G401.6 (cell line): ENCODE measurements at regions not wholly inside any gene's neighbourhood (a gene's known extent, or its start where the extent isn't known, plus 50 kb on each side); places are given as distances from the start of the nearest gene placed in this dataset.
"Not testable (repeated sequence)": the region's sequence is repeated elsewhere in the genome, so short reads cannot be mapped to it uniquely, and the experiment has no call there.

ENCODE experiments used
- FAIRE-seq: peaks from 2 replicates; lab custom pipeline; 2012; peaks lifted over from hg19 to GRCh38; lab: Jason Lieb, UNC

GRCh38 chr1:29603622-29604021 lies 367.3 kb downstream of the PTPRU start:
- FAIRE-seq, result no peak

GRCh38 chr1:29602203-29602602 lies 365.9 kb downstream of the PTPRU start:
- FAIRE-seq, result no peak

GRCh38 chr1:29601021-29601420 lies 364.7 kb downstream of the PTPRU start:
- no peak for FAIRE-seq

- no peak for FAIRE-seq
Observed at GRCh38 chr1:29599826-29600225, 363.5 kb downstream of the PTPRU start.

GRCh38 chr1:29599071-29599470 lies 362.7 kb downstream of the PTPRU start:
- no peak for FAIRE-seq

- no peak for FAIRE-seq
Observed at GRCh38 chr1:29597861-29598260, 361.5 kb downstream of the PTPRU start.

GRCh38 chr1:29593601-29594382 lies 357.5 kb downstream of the PTPRU start:
- no peak for FAIRE-seq

GRCh38 chr1:29592731-29593130 lies 356.4 kb downstream of the PTPRU start:
- no peak for FAIRE-seq

- FAIRE-seq, result no peak
Observed at GRCh38 chr1:29592261-29592615, 355.9 kb downstream of the PTPRU start.

GRCh38 chr1:29591601-29592260 lies 355.4 kb downstream of the PTPRU start:
- no peak for FAIRE-seq

GRCh38 chr1:29590583-29591565 lies 354.6 kb downstream of the PTPRU start:
- FAIRE-seq, result no peak

GRCh38 chr1:29589716-29590115 lies 353.4 kb downstream of the PTPRU start:
- not testable (repeated sequence) for FAIRE-seq

- no peak for FAIRE-seq
Observed at GRCh38 chr1:29586991-29587745, 350.8 kb downstream of the PTPRU start.

- no peak for FAIRE-seq
Observed at GRCh38 chr1:29586215-29586614, 349.9 kb downstream of the PTPRU start.

GRCh38 chr1:29585656-29586055 lies 349.3 kb downstream of the PTPRU start:
- no peak for FAIRE-seq

- FAIRE-seq, result no peak
Observed at GRCh38 chr1:29585201-29585600, 348.9 kb downstream of the PTPRU start.

GRCh38 chr1:29584776-29585175 lies 348.5 kb downstream of the PTPRU start:
- FAIRE-seq, result no peak

- no peak for FAIRE-seq
Observed at GRCh38 chr1:29584362-29584761, 348.0 kb downstream of the PTPRU start.

- FAIRE-seq, result no peak
Observed at GRCh38 chr1:29583727-29584126, 347.4 kb downstream of the PTPRU start.

- no peak for FAIRE-seq
Observed at GRCh38 chr1:29581256-29581655, 344.9 kb downstream of the PTPRU start.

- FAIRE-seq, result no peak
Observed at GRCh38 chr1:29579821-29580425, 343.6 kb downstream of the PTPRU start.

- FAIRE-seq, result no peak
Observed at GRCh38 chr1:29577512-29577911, 341.2 kb downstream of the PTPRU start.
